Esophagus muscularis mucosa (tissue), 4 donors: ENCODE measurements at regions not wholly inside any gene's neighbourhood (a gene's known extent, or its start where the extent isn't known, plus 50 kb on each side); places are given as distances from the start of the nearest gene placed in this dataset.

Source experiments
- DNase-seq: peaks from one replicate; pipeline ENCODE4 v3.0.0-alpha.2; 2017; ENCODE audit errors: extremely low spot score
- H3K27ac ChIP-seq, 4 donors: fragments of 200-600 bp; sonication (generic); replicated peaks in 1 of 4; 1 replicate in 3 of 4; 2 replicates in 1 of 4; pipeline ENCODE4 v1.5.1; 2016 to 2019; ENCODE audit warnings: mild to moderate bottlenecking in 1 of 4
- H3K27me3 ChIP-seq, 4 donors: fragments of 200-600 bp; sonication (generic); one replicate each; pipeline versions ENCODE4 v1.5.1 to v1.6.0; 2016 to 2019
- H3K36me3 ChIP-seq, 4 donors: fragments of 200-600 bp; sonication (generic); one replicate each; pipeline ENCODE4 v1.5.1; 2016 to 2019
- H3K4me1 ChIP-seq, 4 donors: fragments of 200-600 bp; sonication (generic); one replicate each; pipeline ENCODE4 v1.5.1; 2016 to 2019
- H3K4me3 ChIP-seq, 4 donors: fragments of 200-600 bp; sonication (generic); 1 replicate in 2 of 4; 2 replicates in 2 of 4; pipeline ENCODE4 v1.5.1; 2016 to 2019; ENCODE audit warnings: mild to moderate bottlenecking in 4 of 4, moderate library complexity in 1 of 4
- H3K9me3 ChIP-seq, 4 donors: fragments of 200-600 bp; sonication (generic); 1 replicate in 3 of 4; 2 replicates in 1 of 4; pipeline ENCODE4 v1.5.1; 2016 to 2019
- CTCF ChIP-seq, 3 experiments: fragments of 200-600 bp in 2 of 3; fragments of 450-650 bp in 1 of 3; sonication (generic) in 2 of 3; IDR thresholded peaks; one replicate each; pipeline ENCODE4 v1.5.1; 2017 to 2019; ENCODE audit warnings: antibody characterized with exemption in 3 of 3, mild to moderate bottlenecking in 2 of 3, moderate library complexity in 1 of 3
- EP300 ChIP-seq: sonication (generic); formaldehyde crosslinking; IDR thresholded peaks from one replicate; pipeline ENCODE4 v1.6.1; 2017; ENCODE audit warnings: antibody characterized with exemption
- POLR2A ChIP-seq: fragments of 450-650 bp; IDR thresholded peaks from one replicate; pipeline ENCODE4 v1.6.1; 2017; ENCODE audit warnings: antibody characterized with exemption, moderate library complexity, mild to moderate bottlenecking, low read depth
- POLR2AphosphoS5 ChIP-seq, 2 donors: sonication (generic); formaldehyde crosslinking; IDR thresholded peaks; one replicate each; pipeline ENCODE4 v1.6.1; 2017; ENCODE audit warnings: antibody characterized with exemption in 2 of 2
- whole genome bisulfite sequencing: methylation state at CpG from one replicate; pipeline ENCODE4 v1.1.5; 2018; 5-methylcytosine and 5-hydroxymethylcytosine counted together
- intact Hi-C: fragments of 100-400 bp; cut with DNase I; formaldehyde crosslinking; loops from one replicate; pipeline ENCODE4 v1.15.1; 2023

GRCh38 chr12:45586486-45586885, 143.0 kb upstream of the ARID2 start:
- Histone ChIP-seq H3K36me3 (no peaks in the 10 kb centered on the region), H3K4me1 (no peaks in the 10 kb centered on the region), H3K27ac (no peak overlapping the region), H3K4me3 (no peak overlapping the region), H3K9me3 (no peaks in the 10 kb centered on the region), H3K27me3 (no peaks in the 10 kb centered on the region)
- 97% methylated on average over 13 of the region's 18 CpGs for WGBS
- TF ChIP-seq POLR2A (no peak), EP300 (no peak), CTCF (IDR thresholded peaks at IDR 0.05) (no peak), POLR2AphosphoS5 (IDR thresholded peaks at IDR 0.05) (no peak)
- intact Hi-C loops, result no loop called here
- peak; percentile 29 for DNase-seq

DNA sequence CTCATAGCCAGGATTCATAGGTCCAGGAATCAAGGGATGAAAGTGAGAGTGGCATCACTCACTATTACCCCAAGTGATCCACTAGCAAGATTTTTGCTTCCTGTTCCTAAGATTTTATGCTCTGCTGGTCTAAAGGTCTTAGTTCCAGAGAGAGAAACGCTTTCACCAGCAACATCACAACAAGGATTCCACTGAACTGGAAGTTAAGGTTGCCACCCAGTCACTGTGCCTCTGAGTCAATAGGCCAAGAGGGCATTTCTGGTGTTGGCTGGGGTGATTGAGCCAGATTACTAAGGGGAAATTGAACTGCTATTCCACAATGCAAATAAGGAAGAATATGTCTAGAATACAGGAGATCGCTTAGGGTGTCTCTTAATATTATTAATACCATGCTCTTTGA, 142.5 kb upstream of the ARID2 start:
- no peak overlapping the region for H3K4me3 ChIP-seq
- peak; percentile 26 for DNase-seq
- 88% methylated on average over 2 of the region's 2 CpGs for WGBS
- no peaks in the 10 kb centered on the region for H3K4me1 ChIP-seq
- H3K36me3 ChIP-seq, result no peaks in the 10 kb centered on the region
- no peaks in the 10 kb centered on the region for H3K27me3 ChIP-seq
- no peak overlapping the region for H3K27ac ChIP-seq
- TF ChIP-seq POLR2AphosphoS5 (IDR thresholded peaks at IDR 0.05) (no peak), CTCF (IDR thresholded peaks at IDR 0.05) (no peak), POLR2A (no peak), EP300 (no peak)
- intact Hi-C loops, result no loop called here
- H3K9me3 ChIP-seq, result no peaks in the 10 kb centered on the region

DNA sequence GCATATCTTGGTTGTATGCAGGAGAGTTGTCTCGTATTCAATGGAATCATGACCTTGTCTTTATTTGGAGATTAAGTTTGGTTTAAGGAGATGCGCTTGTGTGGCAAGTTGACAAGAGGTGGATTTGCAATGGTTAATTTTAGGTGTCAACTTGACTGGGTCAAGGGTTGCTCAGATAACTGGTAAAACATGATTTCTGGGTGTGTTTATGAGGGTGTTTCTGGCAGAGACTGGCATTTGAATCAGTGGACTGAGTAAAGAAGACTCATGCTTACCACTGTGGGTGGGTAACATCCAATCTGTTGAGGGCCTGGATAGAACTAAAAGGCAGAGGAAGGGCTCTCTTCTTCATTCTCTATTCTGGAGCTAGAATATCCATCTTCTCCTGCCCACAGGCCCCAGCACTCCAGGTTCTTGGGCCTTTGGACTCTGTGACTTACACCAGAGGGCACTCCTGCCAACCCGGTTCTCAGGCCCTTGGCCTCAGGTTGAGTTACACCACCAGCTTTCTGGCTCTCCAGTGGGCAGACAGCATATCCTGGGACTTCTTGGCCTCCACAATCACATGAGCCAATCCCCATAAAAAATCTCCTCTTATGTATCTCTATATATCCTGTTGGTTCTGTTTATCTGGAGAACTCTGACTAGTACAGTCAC, 141.5 kb upstream of the ARID2 start:
- Histone ChIP-seq H3K4me1 (no peaks in the 10 kb centered on the region), H3K9me3 (no peaks in the 10 kb centered on the region), H3K4me3 (no peak overlapping the region), H3K27me3 (no peaks in the 10 kb centered on the region), H3K36me3 (no peaks in the 10 kb centered on the region), H3K27ac (no peak overlapping the region)
- DNase-seq, result peak; percentile 55
- intact Hi-C loops, result no loop called here
- WGBS, result 89% methylated on average over 3 of the region's 3 CpGs
- no peak for TF ChIP-seq EP300
- no peak for TF ChIP-seq POLR2AphosphoS5 (IDR thresholded peaks at IDR 0.05)

DNA sequence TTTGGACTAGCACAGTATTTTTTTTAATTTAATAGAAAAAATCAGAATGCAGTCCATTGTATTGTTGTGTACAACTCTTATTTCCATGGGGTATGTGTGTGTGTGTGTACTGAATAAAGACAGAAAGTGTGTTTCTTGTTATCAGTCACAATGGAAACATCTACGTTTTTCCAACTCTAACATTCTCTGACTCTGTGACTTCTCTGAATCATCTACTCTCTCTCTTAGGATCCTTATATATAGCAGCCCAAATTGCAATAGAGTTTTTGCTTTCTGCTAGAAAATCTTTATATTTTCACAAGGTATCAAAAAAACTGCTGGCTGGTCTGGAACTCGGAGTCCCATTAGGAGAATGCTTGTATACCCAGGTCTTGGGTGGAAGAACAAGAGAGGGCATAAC, 138.9 kb upstream of the ARID2 start:
- DNase-seq, result no peak
- Histone ChIP-seq H3K4me1 (no peaks in the 10 kb centered on the region), H3K27me3 (no peaks in the 10 kb centered on the region), H3K36me3 (no peaks in the 10 kb centered on the region), H3K9me3 (no peaks in the 10 kb centered on the region), H3K4me3 (no peak overlapping the region), H3K27ac (no peak overlapping the region)
- WGBS, result 81% methylated on average over 2 of the region's 2 CpGs
- intact Hi-C loops, result no loop called here
- TF ChIP-seq POLR2A (no peak), CTCF (IDR thresholded peaks at IDR 0.05) (no peak), POLR2AphosphoS5 (IDR thresholded peaks at IDR 0.05) (no peak), EP300 (no peak)

DNA sequence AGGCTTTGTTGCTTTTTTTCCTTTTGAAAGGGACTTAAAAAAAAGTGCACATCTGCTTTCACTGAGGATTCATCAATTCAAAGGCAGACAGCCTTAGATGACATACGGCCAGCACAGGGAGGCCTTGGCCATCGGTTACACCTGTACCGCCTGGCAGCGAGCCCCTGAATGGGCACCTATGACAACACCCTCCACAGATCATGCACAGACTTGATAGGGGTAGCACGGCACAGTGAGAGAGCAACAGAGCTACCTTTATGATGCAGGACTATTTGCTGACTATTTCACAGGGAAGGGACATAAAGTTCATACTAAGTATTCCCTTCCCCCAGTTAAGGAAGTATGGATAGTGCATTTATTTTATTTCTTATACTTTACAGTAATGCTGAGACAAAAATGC, 137.9 kb upstream of the ARID2 start:
- no peaks in the 10 kb centered on the region for H3K27me3 ChIP-seq
- H3K9me3 ChIP-seq, result no peaks in the 10 kb centered on the region
- peak; percentile 57 for DNase-seq
- intact Hi-C loops, result no loop called here
- H3K4me1 ChIP-seq, result no peaks in the 10 kb centered on the region
- H3K27ac ChIP-seq, result no peak overlapping the region
- TF ChIP-seq CTCF (IDR thresholded peaks at IDR 0.05), result no peak
- TF ChIP-seq EP300, result no peak
- no peak for TF ChIP-seq POLR2AphosphoS5 (IDR thresholded peaks at IDR 0.05)
- TF ChIP-seq POLR2A, result no peak
- H3K36me3 ChIP-seq, result no peaks in the 10 kb centered on the region
- H3K4me3 ChIP-seq, result no peak overlapping the region
- WGBS, result 85% methylated on average over 4 of the region's 5 CpGs
